NCI-H146 treated with DMSO at 0.1 percent for 48 hours (cell line): ENCODE measurements at regions not wholly inside any gene's neighbourhood (a gene's known extent, or its start where the extent isn't known, plus 50 kb on each side); places are given as distances from the start of the nearest gene placed in this dataset.

Source experiments
- DNase-seq: peaks from one replicate; lab custom pipeline; 2025; ENCODE audit not compliant: unreplicated experiment; lab: John Stamatoyannopoulos, UW

DNA sequence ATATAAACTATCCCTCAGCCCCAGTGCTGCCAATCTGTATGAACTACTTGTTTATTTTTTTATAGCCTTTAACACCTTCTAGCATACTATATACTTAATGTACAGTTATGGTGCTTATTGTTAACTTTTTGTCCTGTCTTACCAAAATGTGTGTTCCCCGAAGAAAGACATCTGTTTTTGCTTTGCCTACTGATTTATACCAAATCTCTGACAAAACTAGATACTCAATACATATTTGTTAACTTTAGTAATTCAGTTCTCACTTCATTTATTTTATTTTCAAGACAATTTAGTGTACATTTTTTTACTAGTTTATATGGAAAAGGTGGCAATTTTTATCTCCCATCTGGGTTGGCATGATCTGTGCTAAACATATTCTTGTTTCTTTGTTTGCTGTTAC is 824.3 kb upstream of the ATXN8OS start:
- DNase-seq = no peak

DNA sequence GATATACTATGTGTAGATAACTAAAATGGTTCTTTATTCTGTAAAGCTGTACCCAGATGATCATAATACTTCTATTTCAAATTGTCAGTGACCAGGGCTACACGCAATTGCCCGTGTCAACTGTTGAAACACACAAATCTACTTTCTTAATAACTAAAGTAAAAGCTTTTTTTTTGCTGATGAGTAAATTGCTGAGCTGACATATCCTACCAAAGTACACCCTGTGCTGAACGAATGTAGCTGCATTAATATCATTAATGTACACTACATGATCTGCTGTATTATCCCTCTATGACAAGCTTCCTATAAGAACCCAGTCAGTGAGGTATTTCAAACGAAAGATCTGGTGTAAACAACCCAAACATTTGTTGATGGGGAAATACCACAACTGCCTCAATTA is 827.2 kb upstream of the ATXN8OS start:
- DNase-seq = no peak

DNA sequence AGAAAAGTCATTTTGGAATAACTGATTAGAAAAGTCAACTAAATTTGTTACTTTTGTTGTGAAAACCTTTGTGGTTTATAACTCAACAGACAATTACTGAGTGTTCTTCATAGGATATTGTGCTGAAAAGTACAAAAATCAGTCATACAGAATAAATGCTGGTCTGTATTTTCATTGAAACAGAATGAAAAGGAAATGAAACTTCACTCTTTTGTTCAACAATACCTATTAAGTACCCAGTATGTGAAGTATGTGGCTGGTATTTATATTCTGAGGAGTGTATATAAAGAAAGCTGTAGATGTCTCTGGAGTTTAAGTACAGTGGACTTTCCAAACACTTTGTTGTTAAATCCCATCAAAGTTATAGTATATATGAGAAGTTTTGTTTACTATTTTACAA is 828.4 kb upstream of the ATXN8OS start:
- no peak for DNase-seq

DNA sequence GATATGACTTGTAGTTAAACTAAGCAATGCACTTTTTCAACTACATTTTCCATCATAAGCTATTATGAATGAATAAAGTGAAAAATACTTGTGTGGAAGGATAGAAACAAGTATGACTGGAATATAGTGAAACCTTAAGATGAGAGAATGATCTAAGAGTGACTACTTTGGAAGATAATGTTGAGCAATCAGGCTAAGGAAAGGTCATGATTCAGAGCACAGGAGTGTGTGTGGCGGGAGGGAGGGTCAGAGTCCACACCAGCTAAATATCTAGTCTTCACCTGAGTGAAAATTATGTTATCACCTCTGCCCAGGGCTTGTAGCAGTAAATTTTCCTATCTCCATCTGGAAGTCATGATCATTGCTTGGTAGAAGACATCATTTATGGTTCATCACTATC is 833.4 kb upstream of the ATXN8OS start:
- DNase-seq = no peak

DNA sequence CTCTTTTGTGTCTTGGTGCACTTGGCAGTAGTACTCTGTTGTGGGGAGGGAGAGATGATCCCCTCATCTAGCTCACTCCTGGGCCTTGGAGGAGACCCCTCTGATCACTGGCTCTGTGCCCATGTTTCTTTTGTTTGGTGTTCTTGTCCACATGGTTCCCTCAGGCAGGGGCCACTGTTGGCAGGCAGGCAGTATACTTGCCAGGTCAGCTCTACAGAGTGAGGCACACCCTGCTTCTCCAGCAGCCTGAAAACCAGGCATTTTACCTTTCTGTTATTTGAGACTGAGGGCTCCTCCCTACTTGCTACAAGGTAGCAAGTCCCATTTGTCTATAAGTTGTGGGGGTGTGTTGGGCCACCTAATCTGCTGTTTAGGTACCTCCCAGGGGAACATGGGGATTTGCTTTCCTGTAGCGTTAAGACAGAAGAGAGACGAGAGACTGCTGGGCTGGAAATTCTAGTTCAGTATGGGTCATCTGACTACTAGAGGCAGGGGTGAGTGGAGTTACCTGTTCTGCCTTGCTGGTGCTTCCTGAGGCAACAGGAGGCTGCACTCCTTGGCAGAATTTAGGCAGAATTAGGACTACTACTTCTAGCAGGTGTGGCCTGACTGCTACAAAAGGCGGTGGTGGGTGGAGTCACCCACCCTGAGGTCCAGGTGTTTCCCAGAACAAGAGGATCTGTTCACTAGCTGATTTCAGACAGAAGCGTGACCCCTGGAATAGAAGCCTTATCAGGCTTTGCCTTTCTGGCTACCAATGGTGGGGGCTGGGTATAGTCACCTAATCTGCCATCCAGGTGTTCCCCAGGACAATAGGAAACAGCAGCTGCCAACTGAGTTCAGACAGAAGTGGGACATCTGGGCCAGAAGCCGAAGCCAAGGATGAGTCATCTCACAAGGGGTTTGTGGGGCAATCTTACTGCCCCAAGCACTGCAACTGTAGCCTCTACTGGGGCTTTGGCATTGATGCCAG is 843.0 kb upstream of the ATXN8OS start:
- DNase-seq = peak; percentile 91

DNA sequence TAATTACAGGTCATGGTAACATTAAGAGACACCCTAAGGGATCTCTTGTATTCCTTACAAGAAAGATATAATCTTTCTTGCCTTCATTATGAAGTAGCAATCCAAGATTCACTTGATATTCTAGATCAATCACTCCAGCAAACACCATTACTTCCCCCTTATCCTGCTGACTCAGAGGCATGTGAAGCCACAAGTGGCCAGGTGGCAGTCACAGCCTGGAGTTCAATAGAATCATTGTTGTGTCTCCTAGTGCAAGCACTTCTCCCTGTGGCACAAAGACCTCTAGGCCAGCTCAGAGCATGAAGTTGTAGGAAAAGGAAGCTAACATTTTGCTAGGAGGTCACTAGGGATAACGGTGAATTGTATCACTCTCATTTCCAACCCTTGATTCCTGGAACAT is 864.3 kb upstream of the ATXN8OS start:
- no peak for DNase-seq

DNA sequence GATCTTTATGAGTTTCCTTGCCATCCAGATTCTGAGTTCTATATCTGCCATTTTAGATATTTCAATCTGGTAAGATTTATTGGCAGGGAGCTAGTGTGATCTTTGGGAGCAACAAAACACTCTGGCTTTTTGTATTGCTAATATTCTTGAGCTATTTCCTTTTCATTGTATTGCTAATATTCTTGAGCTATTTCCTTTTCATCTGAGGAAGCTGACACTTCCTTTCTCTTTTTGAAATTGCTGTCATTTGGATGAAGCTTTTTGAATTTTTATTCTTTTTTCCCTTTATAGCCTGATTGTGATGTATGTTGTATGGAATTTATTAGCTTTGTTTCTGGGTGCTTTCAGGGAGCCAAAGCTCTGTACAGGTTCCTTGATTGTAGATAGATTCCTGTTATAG is 873.5 kb upstream of the ATXN8OS start:
- DNase-seq = no peak

DNA sequence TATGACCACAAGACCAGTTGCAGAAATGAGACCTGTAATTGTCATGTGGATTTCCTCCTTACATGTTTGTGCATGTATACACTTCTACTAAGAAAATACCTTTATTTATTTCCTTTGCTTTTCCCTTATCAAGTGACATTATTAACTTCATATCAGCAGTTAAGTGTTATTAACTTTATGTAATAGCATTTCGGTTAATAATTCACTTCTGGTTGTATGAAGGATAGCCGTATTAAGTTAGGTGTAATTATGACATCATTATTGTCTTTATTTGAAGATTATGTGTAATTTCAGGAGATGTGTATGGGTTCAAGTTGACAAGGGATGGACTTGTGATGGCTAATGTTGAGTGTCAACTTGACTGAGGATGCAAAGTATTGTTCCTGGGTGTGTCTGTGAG is 881.2 kb upstream of the ATXN8OS start:
- no peak for DNase-seq

DNA sequence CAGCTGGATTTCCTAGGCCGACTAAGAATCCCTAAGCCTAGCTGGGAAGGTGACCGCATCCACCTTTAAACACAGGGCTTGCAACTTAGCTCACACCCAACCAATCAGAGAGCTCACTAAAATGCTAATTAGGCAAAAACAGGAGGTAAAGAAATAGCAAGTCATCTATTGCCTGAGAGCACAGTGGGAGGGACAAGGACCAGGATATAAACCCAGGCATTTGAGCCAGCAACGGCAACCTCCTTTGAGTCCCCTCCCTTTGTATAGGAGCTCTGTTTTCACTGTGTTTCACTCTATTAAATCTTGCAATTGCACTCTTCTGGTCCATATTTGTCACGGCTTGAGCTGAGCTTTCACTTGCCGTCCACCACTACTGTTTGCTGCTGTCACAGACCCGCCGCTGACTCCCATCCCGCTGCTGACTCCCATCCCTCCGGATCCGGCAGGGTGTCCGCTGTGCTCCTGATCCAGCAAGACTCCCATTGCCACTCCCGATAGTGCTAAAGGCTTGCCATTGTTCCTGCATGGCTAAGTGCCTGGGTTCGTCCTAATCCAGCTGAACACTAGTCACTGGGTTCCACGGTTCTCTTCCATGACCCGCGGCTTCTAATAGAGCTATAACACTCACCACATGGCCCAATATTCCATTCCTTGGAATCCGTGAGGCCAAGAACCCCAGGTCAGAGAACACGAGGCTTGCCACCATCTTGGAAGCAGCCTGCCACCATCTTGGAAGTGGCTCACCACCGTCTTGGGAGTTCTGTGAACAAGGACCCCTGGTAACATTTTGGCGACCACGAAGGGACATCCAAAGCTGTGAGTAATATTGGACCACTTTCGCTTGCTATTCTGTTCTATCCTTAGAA is 885.8 kb upstream of the ATXN8OS start:
- DNase-seq = peak; percentile 92

DNA sequence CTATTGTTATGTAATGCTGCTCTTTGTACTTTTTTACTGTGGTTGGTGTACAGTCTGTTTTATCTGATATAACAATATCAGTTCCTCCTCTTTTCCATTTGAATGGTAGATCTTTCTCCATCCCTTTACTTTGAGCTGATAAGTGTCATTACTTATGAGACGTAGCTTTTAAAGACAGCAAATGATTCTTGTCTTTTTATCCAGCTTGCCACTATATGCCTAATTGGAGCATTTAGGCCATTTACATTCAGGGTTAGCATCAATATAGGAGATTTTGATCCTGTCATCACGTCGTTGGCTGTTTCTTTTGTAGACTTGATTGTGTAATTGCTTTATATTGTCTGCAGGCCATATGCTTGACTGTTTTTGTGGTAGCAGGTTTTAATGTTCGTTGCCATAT is 894.2 kb upstream of the ATXN8OS start:
- DNase-seq = no peak

DNA sequence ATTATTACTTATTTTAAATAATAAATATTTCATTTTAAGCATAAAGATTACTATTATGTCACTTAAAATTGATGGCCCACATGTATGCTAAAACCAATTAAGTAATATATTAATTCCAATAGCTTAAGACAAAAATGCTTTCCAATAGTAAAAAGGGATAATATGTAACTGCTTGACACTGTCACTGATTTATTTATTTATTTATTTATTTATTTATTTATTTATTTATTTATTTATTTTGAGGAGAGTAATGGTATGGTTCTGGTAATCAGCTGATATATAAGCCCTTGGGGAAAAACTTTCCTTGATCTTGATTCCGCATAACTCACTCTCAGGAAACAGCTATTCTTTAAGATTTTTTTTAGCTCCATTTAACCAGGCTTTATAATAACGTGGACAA is 903.0 kb upstream of the ATXN8OS start:
- no peak for DNase-seq

DNA sequence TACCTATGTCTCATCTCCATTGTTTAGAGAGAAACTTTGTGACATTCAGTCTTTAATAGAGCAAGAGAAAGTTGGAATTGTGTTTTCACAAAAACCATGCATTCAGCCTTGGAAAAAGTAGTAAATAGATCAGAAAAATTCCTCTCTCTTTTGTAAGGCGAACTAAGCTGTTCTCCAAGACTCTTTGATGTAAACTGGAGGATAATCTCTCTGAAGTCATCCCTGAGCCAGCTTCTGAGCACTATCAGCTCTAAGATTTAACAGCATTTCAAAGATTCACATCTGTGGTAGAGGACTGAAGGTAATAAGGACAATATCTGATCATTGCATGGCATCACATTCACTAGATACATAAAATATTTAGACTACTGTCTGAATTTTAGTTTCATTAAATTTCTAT is 904.6 kb upstream of the ATXN8OS start:
- no peak for DNase-seq

DNA sequence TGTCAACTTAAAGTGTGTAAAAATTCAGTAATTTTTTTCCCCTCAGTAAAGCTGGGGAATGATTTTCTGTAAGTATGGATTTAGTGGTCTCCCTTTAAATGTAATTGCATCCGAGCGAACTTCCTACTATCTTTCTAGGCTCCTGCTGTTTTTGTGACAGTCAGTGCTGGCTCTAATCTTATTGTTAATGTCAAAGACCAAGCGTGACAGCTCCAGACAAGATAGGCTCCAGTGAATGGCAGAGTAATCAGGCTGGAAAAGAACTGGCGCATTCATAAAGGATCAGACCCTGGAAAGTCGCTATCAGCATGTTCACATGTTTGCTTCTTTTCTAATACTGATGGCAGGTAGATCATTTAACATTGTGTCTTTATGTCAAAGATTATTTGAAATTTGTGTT is 908.0 kb upstream of the ATXN8OS start:
- peak; percentile 97 for DNase-seq

DNA sequence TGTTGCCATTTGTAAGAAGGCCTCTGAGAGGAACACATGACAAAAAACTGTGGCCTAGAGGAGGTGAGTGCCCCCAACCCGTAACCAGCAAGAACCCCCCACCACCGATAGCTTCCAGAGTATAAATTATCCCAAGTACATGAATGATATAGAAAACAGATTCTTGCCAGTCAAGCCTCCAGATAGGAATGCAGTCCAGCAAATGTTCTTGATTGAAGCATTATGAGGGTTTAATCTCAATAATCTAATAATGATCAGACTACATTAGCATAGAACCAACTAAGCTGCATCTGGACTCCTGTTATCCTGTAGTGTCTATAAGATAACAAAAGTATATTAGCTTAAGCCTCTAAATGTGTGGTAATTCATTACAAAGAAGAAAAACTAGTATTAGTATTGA is 908.9 kb upstream of the ATXN8OS start:
- DNase-seq = no peak

DNA sequence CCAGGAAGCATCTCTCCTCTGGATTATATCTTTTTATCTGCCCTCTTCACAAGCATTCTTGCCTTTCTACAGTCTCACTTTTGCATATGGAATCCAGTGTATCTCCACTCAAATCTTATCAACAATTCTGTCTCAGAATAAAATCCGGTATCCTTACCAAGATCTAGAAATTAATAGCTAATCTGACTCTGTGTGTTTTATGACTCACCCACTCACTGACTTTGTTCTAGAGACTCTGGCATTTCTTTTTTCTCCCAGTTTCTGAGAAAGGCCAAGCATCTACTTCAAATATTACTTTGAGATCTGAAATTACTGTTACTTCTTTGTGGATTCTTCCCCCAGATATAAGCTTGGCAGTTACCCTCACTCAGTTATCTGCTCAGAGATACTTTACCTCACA is 913.5 kb upstream of the ATXN8OS start:
- no peak for DNase-seq

DNA sequence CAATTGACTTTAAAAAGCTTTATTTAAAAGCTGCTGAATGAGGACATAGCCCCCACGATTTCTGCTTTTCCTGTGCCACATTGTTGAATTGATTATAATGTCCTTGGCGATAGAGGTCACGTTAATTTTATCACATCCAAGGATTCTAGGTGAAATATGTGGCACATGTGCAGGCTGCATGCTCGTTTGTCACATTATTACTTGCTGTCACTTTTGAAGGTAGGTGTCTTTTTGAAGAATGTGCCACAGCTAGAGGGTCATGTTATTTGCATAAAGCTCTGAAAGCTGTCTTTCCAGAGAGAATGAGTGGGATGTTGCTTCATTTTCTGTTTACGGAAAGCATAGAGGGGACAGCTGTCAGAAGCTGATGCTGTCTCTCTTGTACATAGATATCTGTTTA is 927.6 kb upstream of the ATXN8OS start:
- DNase-seq = no peak

DNA sequence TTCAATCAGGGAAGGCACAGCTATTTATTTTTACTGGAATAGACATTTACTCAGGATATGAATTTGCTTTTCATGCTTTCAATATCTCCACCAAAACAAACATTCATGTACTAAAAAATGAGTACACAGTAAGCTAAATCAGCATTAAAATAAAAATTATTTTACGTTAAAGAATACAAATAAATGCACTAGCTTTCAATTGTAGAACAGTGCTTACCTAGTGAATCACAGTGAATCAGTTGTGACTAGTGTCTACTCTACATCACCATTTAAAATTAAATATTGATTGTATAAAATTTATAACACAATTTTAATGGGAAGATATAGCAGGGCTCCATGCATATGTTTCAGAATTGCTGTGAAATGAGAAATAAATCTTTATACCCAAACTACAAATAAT is 929.6 kb upstream of the ATXN8OS start:
- no peak for DNase-seq

DNA sequence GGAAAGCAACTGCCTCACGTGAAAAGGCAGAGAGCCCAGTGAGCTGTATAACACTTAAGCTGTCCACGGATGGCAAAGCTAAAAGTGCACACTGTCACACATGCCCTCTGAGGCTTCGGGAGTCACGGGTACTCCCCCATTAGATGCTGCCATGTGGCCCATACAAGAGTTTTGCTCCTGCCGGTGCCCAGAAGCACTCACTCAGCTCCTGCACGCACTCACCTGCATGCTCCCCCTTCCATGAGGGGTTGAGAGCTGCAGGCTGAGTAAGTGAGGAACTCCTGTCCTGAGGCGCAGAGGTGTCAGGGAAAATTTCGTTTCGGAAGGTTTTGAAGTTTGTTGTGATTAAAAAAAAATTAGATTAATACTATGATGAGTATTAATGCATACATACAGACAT is 939.2 kb upstream of the ATXN8OS start:
- DNase-seq = no peak

DNA sequence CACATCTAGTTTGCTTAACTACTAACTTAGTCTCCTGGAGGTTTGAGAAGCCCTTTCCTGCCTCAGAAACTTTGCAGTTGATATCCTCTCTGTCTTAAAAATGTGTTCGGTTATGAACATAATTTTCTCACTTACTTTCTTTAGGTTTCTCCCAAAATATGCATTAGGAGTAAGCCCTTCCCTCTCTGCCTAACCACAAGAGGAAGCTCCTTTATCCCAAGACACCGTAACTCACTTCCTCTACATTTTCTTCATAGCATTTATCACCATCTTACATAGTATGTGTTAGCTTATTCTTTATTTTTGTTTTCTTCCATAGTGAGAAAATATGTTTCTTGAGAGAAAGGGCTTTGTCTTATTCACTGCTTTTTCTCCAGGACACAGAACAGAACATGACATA is 952.5 kb upstream of the ATXN8OS start:
- DNase-seq = no peak

DNA sequence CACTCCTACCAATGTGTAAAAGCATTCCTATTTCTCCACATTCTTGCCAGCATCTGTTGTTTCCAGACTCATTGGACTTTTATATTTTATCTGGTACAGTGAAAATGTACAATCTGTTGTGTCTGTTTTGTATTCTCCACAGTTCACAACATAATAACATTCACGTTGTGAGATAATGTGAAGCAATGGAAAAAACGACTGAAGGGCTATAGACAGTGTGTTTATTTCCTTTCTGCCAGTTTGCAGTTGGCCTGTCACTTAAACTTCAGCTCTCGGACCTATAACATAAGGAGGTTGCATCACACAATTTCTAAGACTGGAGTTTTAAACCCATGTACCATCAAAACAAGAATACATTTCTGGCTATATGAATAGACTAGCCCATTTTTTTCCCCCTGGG is 965.5 kb upstream of the ATXN8OS start:
- DNase-seq = no peak

DNA sequence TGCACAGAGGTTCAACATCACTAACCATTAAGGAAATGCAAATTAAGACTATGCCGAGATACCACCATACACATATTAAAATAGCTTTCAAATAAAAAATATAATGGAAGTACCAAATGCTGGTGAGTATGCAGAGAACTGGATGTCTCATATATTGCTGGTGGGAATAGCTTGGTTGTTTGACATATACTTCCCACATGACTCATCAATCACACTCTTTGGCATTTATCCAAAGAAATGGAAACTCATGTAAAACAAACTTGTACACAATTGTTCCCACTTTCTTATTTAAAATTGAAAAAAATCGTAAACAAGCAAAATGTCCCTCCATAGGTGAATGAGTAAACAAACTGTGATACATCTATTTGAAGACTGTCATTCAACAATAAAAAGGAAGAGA is 982.6 kb upstream of the ATXN8OS start:
- no peak for DNase-seq

DNA sequence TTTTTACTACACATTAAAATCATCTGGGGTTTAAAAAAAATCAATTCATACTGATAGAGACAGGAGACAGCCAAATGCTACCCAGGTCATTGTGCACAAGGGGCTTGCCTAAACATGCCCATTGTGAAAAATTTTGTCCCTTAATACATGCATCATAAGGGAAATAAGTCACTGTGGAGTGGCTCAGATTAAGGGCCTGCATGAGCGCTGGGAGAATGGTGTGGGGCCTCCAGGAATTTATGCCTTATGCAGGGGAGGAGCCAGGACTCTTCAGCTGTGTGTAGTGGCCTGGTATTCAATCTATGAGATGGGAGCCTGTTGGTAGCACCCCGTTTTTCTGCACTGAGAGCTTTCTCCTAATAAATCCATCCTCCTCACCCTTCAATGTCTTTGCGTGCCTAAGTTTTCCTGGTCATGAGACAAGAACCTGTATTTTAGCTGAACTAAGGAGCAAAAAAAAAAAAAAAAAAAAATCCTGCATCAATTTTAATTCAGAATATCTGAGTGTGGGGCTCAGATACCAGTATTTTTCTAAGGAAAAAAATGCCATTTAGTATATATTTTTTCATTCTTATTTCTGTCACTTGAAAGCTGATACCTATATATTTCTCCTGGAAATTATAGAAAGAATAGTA is 997.6 kb upstream of the ATXN8OS start:
- DNase-seq = no peak
